LHCN-M2 (cell line): ENCODE measurements at regions not wholly inside any gene's neighbourhood (a gene's known extent, or its start where the extent isn't known, plus 50 kb on each side); places are given as distances from the start of the nearest gene placed in this dataset.
A peak's percentile ranks its signal among the peaks of the same experiment; 100 is the strongest.

Experiments
- DNase-seq: peaks from one replicate; pipeline ENCODE4 v3.0.0-alpha.2; 2012; ENCODE audit warnings: low read depth

DNA sequence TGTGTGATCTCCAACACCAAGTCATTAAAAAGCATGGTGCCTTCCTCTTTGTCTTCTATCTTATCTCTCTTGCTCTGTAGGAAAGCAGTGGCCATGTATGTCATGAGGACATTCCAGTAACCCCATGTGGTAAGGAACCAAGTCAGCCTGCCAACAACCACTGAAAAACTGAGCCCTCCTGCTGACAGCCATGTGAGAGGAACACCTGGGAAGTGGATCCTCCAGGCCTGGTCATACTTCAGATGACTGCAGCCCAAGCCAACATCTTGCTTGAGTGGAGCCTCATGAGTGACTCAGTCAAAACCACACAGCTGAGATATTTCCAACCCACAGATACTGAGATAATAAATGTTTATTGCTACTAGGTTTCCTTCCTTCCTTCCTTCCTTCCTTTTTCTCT is 597.3 kb downstream of the ZIC1 start:
- DNase-seq = peak; percentile 75

DNA sequence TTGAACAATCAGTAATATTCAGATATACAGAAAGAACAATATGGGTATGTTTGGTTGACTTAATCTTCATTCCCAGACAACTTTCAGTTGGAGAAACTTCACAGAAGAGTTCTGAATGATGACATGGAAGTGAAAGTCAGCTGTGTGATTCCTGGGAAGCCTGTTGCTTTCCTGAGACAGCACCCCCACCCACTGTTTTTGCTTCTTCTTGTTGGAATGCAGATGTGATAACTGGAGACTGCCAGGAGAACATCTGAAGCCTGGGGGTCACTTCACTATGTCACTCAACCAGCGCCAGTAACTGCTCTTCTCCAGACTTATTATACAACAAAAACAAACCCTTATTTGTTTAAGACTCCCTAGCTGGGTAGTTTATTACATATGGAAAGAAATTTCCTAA is 599.4 kb downstream of the ZIC1 start:
- DNase-seq = no peak

DNA sequence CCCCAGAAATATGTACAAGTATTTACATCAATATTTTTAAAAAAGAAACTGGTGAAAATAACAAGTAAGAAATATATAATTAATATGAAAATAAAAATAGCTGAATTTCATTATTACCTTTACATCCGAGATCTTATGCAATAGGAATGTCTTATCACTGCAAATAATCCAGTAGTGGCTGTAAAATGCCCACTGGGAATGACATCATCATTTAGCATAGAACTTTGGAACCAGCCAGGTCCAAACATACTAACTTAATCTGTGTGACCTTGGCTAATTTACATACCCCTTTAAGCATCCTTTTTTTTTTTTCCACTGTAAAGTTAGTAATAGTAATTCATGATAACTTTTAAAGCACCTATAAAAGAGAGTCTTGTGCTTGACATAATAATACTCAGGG is 611.7 kb downstream of the ZIC1 start:
- no peak for DNase-seq

DNA sequence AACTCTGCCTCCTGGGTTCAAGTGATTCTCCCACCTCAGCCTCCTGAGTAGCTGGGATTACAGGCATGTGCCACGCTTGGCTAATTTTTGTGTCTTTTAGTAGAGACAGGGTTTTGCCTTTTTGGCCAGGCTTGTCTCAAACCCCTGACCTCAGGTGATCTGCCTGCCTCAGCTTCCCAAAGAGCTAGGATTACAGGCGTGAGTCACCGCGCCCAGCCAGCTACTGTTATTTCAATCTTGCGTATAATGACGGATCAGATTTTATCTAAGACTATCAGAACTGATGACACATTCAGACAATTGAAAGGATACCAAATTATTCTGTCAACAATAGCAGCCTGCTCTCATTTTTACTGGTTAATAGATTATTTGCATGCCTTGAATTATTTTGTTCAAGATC is 612.2 kb downstream of the ZIC1 start:
- DNase-seq = no peak

DNA sequence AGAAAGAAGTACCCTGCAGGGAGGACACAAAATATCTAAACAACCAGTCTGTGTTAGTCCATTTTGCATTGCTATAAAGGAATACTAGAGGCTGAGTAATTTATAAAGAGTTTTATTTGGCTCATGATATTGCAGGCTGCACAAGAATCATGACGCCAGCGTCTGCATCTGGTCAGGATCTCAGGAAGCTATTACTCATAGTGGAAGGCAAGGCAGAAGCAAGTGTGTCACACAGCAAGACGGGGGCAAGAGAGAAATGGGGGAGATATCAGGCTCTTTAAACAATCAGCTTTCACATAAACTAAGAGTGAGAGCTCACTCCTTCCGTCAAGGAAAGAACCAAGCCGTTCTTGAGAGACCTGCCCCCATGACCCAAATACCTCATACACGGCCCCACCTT is 614.8 kb downstream of the ZIC1 start:
- DNase-seq = peak; percentile 60

DNA sequence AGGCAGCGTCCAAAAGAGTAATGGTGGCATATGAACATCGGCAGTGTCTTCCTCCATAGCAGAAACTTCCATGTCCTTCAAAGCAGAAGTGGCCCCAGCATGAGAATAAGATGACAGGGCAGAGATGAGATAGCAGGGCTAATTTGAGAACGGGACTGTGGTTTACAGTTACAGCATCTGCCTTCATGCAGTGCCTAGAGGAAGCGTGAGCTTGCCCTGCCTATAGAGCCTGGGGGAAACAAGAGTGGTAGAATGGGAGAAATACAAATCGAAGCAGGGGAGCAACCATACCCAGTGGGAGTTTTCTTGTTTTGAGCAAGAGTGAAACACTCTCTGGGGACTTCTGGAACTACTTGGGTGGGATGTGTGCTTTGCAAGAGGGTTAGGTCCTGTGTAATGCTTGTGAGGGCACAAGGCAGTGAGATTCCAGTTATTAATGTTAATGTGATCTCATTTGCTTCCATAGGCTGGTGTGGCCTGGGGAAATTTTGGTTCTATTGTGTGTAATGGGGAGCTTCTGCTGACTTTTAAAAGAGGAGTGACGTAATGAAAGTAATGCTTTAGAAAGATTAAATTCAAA is 616.9 kb downstream of the ZIC1 start:
- DNase-seq = no peak

DNA sequence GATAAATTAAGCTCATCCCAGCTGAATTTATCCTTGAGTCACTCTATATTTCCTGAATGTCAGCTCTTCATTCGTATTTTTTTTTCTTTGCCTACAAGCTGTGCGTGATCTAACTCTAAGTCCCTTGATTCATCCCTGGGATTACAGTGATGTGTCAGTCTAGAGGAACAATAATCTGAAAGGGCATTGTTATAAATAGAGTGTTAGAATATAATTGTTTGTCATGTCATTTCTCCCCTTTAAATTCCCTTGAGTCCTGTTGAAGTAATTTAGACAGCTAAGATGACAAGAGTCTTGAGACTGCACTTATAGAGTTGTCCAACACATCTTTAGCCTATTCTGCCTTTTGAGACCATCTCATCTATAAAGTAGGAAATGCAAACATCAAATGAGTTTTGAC is 621.8 kb downstream of the ZIC1 start:
- DNase-seq = no peak

DNA sequence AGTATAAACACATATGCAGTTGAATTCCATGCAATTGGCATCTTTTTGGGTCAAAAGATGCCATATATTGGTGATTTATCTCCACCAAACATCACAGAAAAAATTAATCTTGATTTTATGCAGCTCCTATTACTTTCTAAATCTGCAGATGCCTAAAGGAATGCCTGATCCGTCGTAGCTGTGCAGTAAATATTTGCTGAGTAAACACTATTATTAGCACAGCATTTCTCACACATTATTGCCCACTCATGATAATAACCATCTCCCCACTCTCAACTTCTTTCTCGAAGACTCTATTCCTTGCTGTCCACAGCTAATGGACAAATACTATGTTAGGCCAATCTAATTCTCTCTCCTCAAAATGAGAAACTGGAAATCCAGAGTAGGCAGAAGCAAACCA is 625.2 kb downstream of the ZIC1 start:
- DNase-seq = no peak

DNA sequence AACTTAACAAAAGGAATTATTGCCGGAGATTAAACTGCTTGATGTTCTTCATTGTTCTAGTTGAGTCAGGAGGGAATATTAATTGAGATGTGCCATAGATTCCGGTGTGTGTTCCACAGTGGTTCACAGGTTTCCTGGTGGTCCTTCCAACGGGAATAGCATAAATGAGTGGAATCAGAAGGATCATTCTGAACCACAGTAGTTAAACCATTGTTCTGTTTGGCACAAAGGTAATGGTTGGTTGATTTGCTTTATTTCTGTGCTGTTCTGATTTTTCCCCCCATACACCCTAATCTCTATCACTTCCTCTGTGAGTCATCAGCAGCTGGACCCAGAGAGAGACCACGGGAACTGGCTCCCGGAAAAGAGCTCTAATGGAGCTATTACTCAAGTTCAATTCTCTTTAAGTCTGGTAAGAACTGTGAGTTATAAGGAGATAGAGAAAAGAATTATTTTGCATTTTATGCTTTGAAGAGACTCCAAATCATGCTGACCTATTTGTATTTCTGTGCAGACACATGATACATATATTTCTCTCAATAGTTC is 627.2 kb downstream of the ZIC1 start:
- DNase-seq = peak; percentile 80

DNA sequence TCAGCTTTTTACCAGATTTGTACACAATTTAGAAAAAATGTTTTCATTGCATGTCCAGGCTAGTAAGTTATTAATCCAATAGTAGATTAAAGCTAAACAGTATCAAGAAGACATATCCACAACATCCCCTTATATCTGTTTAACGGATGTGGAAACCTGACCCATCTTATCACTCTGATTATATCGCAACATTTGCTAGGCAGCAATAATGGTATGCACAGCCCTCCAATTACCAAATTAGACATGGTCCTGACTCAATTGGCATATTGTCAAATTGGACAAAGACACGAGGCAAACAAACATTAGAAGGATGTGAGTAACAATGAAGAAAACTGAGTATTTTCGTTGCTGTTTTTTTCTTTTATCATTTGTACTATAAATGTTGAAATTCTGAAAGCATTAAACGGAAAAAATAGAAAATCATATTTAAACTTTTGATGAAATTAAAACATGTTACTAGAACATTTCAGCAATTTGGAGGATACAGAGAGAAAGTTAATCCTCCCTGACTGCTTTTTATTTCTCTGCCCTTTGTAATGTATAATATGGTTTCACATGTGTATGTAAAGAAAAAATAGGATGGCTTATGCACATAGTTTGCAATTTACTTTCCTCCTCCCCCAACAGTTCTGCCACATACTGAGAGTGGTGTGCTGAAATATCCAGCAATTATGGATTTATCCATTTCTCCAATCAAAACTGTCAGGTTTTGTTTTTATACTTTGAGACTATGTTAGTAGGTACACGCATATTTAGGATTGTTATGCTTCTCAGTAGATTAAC is 633.7 kb downstream of the ZIC1 start:
- peak; percentile 70 for DNase-seq

DNA sequence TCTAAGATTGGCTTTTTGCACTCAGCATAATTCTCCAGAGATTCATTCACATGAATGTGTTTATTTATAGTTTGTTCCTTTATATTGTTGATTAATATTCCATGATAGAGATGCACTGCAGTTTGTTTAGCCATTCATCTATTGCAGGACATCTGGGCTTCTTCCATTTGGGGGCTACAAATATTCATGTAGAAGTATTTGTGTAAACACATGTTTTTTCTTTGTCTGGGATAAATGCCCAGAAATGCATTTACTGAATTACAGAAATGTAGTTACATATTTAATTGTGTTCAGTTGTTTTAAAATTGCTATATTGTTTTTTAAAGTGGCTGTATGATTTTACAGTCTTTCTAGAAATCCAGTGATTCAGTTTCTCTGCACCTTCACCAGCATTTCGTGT is 635.0 kb downstream of the ZIC1 start:
- no peak for DNase-seq

DNA sequence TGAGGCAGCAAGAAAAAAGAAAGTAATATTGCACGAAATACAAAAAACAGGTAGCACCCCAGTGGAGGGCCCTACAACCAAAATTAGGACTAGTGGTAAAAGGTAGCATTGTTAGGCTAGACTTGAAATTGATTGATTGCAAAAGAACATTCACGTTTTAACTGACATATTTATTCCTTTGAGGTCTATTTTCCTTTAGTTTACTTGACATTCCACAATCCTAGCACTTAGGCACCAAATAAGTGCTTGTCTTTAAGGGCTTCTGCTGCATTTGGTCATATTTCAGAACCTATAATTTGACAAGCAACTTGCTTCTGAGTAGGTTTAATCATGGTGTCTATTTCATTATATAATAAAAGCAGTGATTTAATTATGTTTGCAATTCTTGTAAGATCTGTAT is 642.7 kb upstream of the AGTR1 start:
- DNase-seq = no peak

DNA sequence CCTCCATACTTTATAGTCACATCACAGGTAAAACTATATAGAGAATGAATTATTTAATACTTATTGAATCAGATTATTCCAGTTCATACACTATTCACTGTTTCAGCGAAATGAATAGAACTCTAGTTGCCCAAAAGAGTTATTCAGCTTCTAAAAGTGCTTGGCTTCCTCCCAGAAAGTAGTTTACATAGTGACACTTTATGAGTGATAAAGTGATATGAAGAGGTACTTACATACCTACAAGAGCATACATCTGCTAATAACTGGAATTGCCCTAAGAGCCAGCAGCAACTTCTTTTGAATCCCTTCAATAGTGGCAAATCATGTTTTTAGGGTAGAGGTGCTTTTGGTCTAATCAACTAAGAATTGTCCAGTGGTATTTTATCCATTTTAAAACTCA is 635.1 kb upstream of the AGTR1 start:
- no peak for DNase-seq

DNA sequence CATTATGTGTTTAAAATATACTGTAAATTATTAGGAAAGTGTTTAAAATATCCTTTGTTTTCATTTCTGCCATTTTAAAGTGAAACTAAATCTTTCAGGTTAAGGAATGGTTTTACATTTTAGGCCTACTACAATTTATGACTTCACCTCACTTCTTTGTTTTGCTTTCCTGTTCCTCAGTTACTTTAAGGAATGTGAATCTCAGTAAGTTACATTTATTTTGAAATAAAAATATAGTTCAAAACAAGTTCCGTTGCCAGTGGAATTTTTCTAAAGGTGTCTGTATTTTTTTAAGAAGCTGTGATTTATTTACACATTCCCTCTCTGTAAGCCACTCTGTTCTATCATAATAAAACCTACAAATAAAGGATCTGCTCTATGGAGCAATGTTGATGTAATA is 630.9 kb upstream of the AGTR1 start:
- no peak for DNase-seq

DNA sequence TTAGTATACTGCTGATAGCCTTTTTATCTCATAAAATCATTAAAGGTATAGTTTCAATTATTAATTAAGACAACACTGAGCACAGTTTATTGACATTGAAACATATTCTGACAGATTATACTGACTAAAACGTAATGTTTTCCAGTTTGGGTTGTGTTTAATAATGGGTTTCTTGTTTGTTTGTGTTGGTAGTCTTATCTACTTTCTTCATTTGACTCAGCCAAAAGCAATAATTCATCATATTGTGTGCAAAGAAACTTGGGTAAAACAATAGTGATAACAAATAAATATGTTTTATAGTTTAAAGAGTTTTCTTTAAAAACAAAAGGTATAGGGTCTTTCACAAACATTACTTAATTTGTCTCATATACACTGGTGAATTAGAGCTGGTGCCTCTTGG is 629.2 kb upstream of the AGTR1 start:
- no peak for DNase-seq

DNA sequence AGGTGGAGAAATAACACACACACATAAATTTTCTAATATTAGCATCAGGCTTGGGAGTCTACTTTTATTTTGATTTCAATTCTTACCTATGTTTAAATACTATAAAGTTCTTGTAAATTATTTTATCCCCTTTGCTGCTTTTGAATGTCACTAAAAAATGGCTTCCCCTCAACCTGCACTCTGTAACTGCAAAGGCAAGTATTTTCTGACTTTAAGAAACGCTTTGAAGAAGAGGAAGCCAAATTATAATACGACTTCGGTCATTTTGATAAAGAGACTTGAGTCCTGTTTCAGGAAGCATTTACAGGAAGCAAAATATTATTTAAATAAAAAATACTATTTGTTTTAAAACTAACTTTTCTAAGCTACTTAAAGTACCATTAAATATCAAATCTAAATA is 627.7 kb upstream of the AGTR1 start:
- peak; percentile 38 for DNase-seq

DNA sequence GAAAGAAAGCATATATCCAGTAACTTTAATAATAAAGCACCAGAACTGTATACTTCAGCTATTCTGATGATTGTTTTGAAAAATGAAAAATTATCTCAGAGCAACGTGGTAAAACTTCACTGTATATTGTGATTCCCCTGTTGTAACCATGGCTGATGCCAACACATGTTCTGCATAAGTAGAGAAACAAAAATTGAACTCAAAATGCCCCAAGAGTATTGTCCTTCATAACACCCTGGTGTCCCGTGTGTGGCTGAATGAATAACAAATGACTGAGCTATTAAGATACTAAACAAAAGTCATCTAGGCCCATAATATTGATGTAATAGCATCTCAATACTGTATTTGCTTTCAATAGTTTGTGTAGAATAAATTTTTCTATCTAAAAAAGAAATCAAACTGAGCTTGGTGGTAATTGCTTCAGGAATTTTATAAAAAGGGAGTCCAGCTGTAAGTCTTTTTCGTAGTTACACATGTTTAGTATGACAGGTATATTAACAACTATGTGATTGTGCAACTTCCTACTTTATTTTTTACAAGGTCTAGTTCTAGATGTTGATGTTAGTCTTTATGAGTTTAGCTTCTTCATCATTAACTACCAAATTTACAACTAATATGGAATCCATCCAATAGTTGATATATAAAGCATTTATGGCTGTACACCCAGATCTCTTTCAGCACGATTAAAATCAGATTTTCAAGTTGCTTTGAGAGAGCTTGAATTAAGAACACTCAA is 623.8 kb upstream of the AGTR1 start:
- no peak for DNase-seq

DNA sequence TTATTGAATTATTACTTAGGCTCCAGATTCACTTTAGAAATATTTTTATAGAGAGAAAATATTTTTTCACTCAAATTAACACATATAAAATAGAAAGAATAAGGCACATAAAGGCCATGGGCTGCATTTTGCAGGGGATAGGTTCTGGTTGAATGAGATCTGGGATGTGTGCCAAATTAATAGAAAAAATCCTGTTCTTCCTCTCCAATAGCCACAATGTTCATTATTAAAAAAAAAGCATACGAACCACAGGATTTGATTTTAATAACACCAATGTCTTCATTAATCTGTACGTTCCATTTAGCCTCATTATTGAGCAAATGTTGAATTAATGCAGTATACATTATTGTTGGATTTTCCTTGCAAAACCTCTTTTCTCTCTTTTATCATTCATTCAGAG is 622.8 kb upstream of the AGTR1 start:
- DNase-seq = no peak

DNA sequence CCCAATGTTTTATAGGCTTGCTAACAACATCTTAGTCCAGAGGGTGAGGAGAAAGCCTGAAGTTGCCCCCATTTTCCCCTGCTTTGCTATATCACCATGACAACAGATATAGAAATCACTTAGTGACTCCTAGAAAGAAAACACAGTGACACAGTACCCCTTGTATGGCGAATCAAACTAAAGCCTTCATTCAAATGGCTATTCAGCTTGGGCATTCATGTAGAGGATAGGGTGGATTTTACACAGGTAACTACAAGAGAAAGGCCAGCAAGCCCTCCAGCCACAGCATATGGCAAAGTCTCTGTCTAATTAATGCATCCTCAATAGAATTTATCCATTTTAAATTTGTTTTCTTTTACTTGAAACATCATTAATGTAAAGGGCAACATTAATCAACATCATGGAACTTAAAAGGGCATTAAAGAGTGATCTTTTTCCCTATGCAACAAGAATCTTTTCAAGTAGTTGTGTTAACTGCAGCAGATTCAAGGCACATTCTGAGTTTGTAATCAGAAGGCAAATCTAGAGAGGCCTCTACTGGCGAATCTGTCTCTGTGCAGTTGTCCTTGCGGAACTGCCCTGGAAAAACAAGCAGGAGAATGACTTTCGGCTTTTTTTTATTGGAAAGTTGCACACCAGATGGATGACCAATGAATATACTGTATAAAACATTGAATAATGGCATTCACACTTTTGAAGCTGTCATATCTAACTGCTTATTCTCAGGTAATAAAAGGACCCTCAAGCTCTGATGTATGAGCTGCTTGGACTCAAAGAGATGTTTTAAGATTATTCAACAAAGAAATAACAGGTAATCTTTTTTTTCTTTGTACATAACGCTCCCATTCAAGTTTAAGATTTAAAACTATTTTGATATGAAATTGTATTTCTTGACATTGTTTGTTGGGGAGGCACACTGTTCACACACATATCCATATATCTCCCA is 621.7 kb upstream of the AGTR1 start:
- peak; percentile 78 for DNase-seq

DNA sequence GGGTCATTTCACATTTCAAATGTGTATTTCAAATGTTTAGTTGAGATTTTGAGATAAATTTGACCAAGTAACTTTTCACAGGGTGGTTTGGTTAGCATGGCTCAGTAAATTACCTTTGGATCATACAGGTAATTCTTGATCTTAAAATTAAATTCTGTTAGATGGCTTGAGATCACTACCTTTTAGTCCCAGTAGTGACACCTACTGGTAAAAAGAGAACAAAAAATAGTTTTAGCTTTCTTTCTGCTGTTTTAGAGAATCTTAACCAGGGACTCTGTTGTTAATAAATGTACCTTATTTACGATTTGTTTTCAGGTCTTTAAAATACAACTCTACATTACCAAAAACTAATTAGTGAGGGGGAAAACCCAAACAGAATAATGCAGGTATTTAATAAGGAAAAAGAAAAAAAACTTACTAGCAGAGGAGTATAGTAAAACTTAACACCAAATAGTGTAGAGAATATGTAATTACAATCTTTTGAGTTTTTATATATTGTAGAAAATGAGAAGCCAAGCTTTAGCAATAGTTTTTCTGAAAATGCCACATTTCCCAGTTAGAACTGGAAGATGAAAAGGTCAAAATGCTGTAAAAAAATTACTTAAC is 620.3 kb upstream of the AGTR1 start:
- DNase-seq = peak; percentile 60

DNA sequence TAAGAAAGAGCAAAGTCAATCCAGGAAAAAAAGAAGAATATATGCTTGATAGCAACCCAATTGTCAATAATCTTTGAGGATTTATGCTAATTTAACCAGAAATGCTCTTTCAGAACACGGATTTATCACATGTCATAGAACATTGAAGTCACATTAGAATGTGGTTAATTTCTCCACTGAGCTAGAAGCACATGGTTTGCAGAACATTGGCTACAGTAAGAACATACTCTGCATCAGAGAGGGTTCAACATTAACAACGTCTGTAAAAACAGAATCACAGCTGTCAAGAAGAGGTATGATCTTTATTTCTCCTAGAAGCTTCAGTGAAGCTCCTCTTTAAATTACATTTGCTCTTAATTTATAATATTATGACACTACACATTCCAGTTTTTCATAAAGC is 619.7 kb upstream of the AGTR1 start:
- DNase-seq = no peak
